Kidney (tissue), 13 donors: ENCODE measurements at regions not wholly inside any gene's neighbourhood (a gene's known extent, or its start where the extent isn't known, plus 50 kb on each side); places are given as distances from the start of the nearest gene placed in this dataset.

Experiments used
- DNase-seq, 5 donors: peaks; one replicate each; pipeline ENCODE4 v3.0.0-alpha.2; 2013 to 2020
- FAIRE-seq: peaks from 2 replicates; lab custom pipeline; 2012; peaks lifted over from hg19 to GRCh38; lab: Jason Lieb, UNC
- H3K27ac ChIP-seq, 2 donors: one replicate each; pipeline ENCODE4 v1.7.0; 2013; ENCODE audit warnings: low read depth in 2 of 2, low read length in 2 of 2, inconsistent platforms in 1 of 2
- H3K27me3 ChIP-seq: one replicate; pipeline ENCODE4 v1.7.1; 2013; ENCODE audit warnings: low read length, inconsistent platforms; ENCODE audit not compliant: control insufficient read depth, insufficient read depth
- H3K36me3 ChIP-seq, 3 donors: one replicate each; pipeline versions ENCODE4 v1.7.0 to v1.7.1; 2013; ENCODE audit warnings: low read length in 3 of 3, control low read depth in 1 of 3, inconsistent platforms in 1 of 3; ENCODE audit not compliant: insufficient read depth in 3 of 3, control insufficient read depth in 2 of 3
- H3K4me1 ChIP-seq, 3 donors: one replicate each; pipeline versions ENCODE4 v1.7.0 to v1.7.1; 2013; ENCODE audit warnings: low read length in 3 of 3, inconsistent platforms in 1 of 3, low read depth in 1 of 3; ENCODE audit not compliant: control insufficient read depth in 2 of 3, insufficient read depth in 2 of 3
- H3K4me3 ChIP-seq, 3 donors: one replicate each; pipeline versions ENCODE4 v1.7.0 to v1.8.1; 2013; ENCODE audit warnings: low read length in 3 of 3, control low read depth in 1 of 3, inconsistent platforms in 1 of 3
- H3K9ac ChIP-seq, 3 donors: one replicate each; pipeline versions ENCODE4 v1.7.0 to v1.7.1; 2013; ENCODE audit warnings: low read length in 3 of 3, control low read depth in 1 of 3, inconsistent platforms in 1 of 3
- H3K9me3 ChIP-seq, 3 donors: one replicate each; pipeline versions ENCODE4 v1.7.0 to v1.7.1; 2013; ENCODE audit warnings: low read length in 3 of 3, control low read depth in 1 of 3, inconsistent platforms in 1 of 3; ENCODE audit not compliant: control insufficient read depth in 2 of 3, insufficient read depth in 1 of 3
- intact Hi-C: fragments of 100-400 bp; cut with DNase I; formaldehyde crosslinking; loops from one replicate; pipeline ENCODE4 v1.11.1; 2022
- TF ChIP-seq, protein P1 (sequence below): IDR thresholded peaks from 3 replicates; pipeline ENCODE4 v1.5.1; 2012; ENCODE audit warnings: mild to moderate bottlenecking, moderate library complexity, borderline replicate concordance; ENCODE audit not compliant: insufficient read depth; ENCODE audit errors: extremely low read depth
- donor health status: control.
- donor health status: control.
- donor health status: control.
- donor health status: control.
- donor health status: control.
- donor health status: DM: yes; HTN: yes; CAD: no.
- donor health status: Normal renal cell carcinoma (clear cell type).

DNA sequence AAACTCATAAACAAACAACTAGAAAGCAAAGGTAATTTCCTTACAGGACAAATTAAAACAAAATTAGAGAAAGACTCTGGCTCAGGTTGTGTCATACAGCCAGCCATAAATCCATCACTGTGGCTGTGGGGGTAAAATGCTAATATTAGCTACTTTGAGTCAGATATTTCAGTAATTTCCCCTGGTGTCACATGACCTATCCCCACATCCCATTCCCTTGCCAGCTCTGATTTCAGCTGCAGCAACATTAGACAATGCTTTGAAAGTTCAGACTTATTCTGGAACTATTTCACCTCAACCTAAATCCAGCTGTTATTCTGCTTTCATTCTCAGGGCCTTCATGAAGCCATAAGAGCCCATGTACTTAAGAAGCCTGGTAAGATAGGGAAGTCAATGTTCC, 55.3 kb downstream of the RPL10L start:
- FAIRE-seq (no peak), DNase-seq (no peak)
- Histone ChIP-seq H3K9me3 (no peaks in the 10 kb centered on the region), H3K4me3 (no peak overlapping the region), H3K4me1 (no peaks in the 10 kb centered on the region), H3K27ac (no peak overlapping the region), H3K27me3 (no peaks in the 10 kb centered on the region), H3K9ac (no peak overlapping the region), H3K36me3 (no peaks in the 10 kb centered on the region)
- TF ChIP-seq, protein P1, sequence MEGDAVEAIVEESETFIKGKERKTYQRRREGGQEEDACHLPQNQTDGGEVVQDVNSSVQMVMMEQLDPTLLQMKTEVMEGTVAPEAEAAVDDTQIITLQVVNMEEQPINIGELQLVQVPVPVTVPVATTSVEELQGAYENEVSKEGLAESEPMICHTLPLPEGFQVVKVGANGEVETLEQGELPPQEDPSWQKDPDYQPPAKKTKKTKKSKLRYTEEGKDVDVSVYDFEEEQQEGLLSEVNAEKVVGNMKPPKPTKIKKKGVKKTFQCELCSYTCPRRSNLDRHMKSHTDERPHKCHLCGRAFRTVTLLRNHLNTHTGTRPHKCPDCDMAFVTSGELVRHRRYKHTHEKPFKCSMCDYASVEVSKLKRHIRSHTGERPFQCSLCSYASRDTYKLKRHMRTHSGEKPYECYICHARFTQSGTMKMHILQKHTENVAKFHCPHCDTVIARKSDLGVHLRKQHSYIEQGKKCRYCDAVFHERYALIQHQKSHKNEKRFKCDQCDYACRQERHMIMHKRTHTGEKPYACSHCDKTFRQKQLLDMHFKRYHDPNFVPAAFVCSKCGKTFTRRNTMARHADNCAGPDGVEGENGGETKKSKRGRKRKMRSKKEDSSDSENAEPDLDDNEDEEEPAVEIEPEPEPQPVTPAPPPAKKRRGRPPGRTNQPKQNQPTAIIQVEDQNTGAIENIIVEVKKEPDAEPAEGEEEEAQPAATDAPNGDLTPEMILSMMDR = no peak
- intact Hi-C loops = no loop called here

DNA sequence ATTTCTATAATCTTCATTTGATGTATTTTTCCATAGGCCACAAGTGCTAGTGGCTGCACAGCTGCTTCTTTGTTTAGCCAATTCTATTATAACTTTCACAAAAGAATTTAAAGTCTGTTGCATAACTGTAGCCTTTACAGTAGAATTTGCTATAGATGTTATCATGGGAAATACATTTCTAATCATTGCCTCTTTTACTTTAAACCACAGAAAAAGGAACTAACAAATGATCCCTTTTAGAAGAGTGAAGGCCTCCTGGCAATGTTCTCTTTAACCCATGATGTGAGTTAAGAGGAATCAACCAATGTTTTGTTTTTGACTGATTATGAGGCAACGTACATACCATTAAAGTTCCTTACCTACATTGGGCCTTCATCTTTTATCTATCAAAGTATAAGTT, 68.8 kb downstream of the RPL10L start:
- DNase-seq = no peak
- Histone ChIP-seq H3K9me3 (no peaks in the 10 kb centered on the region), H3K9ac (no peak overlapping the region), H3K4me3 (no peak overlapping the region), H3K27ac (no peak overlapping the region), H3K4me1 (no peaks in the 10 kb centered on the region), H3K27me3 (no peaks in the 10 kb centered on the region), H3K36me3 (no peaks in the 10 kb centered on the region)
- intact Hi-C loops = no loop called here
- TF ChIP-seq, protein P1 = no peak
- no peak for FAIRE-seq

DNA sequence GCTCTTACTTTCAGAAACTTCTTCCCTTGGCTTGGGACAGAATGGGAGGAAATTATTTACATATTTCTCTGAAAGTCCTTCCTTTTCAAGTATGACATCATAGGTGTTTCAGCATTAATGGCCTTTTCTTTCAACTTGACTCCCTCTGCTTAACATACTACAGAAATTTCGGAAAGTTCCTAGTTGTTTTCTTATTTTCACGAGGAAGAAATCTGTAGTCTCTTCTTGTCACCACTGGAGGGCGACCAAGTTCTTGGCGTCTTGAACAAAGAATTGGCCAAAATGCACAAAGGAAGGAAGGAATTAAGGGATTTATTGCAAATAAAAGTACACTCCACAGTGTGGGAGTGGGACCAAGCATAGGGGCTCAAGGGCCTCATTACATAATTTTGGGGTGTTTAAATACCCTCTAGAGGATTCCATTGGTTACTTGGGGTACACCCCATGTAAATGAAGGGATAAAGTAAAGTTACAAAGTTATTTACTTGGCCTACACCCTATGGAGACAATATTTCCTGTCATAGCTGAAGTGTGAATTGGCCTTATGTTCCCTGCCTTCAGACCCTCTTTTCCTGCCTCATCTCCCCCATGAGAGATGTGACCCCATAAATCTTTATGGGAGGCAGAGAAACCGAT, 70.4 kb downstream of the RPL10L start:
- TF ChIP-seq, protein P1 = peak; percentile 55
- FAIRE-seq (no peak), DNase-seq (peak in 2 of 5 donors; percentile 19 to 31)
- H3K9me3 ChIP-seq = no peaks in the 10 kb centered on the region
- intact Hi-C loops = no loop called here
- no peaks in the 10 kb centered on the region for H3K4me1 ChIP-seq
- H3K4me3 ChIP-seq = no peak overlapping the region
- H3K27ac ChIP-seq = no peak overlapping the region
- no peak overlapping the region for H3K9ac ChIP-seq
- no peaks in the 10 kb centered on the region for H3K36me3 ChIP-seq
- H3K27me3 ChIP-seq = no peaks in the 10 kb centered on the region

DNA sequence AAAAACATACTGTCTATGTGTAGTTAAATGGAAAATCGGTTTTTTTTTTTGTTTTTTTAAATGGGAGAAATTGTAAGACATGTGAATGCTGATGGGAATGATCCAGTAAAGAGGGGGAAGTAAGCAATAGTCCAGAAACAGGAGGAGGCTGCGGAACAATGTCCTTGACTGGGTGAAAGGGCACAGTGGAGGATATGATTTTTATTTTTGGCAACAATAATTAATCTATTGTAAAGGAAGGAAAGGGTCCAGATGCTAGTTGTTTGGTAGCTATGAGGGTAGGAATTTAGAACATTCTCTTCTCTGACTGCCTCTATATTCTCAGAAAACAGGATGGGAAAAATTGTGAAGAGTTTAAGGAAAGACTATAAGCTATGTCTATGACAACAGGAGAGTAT, 76.6 kb downstream of the RPL10L start:
- H3K27me3 ChIP-seq = no peaks in the 10 kb centered on the region
- H3K36me3 ChIP-seq = no peaks in the 10 kb centered on the region
- no peak for FAIRE-seq
- no peaks in the 10 kb centered on the region for H3K4me1 ChIP-seq
- TF ChIP-seq, protein P1 = no peak
- H3K27ac ChIP-seq = no peak overlapping the region
- H3K9me3 ChIP-seq = no peaks in the 10 kb centered on the region
- intact Hi-C loops = no loop called here
- DNase-seq = no peak
- no peak overlapping the region for H3K9ac ChIP-seq
- no peak overlapping the region for H3K4me3 ChIP-seq
